ENCODE measurements at regions not wholly inside any gene's neighbourhood (a gene's known extent, or its start where the extent isn't known, plus 50 kb on each side); places are given as distances from the start of the nearest gene placed in this dataset.
A peak's percentile ranks its signal among the peaks of the same experiment; 100 is the strongest.

DNA sequence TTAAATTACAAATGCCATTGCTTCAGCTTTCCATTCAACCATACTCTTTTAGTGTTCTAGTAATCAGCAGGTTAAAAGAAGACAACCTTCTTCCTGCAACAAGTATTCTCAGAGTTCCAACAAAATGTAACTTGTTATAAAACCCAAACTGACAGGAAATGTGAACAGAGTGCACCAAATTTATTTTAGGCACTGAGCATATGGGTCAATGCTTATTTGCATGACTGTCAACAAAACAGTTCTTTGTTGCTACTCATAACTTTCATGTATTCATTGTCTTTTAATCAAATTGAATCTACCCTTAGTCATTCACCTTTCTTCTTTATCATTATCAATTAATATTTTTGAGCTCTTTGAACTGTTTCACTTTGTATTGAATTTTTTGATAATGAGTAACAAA lies 554.1 kb downstream of the DACH1 start:
- H3K9me3 ChIP-seq (ENCODE audit: low read length) = no peaks in the 10 kb centered on the region
- no peaks in the 10 kb centered on the region for H3K36me3 ChIP-seq (ENCODE audit: low read depth, low read length)
- H3K4me2 ChIP-seq (ENCODE audit: low read length) = no peak overlapping the region
- H2AFZ ChIP-seq (ENCODE audit: low read length) = no peak overlapping the region
- ATAC-seq (no peak), DNase-seq (no peak)
- BruUV-seq (replicated peaks) = no TSS peak
- H3K9ac ChIP-seq (ENCODE audit: low read length) = no peak overlapping the region
- no peaks in the 10 kb centered on the region for H3F3A ChIP-seq (ENCODE audit: low read length, unreplicated experiment)
- no peaks in the 10 kb centered on the region for H3K27me3 ChIP-seq (ENCODE audit: low read length)
- ChIA-PET CTCF (no interaction called here), POLR2A (ENCODE audit: unreplicated experiment) (no interaction called here)
- no peaks in the 10 kb centered on the region for H3K9me2 ChIP-seq (replicated peaks; ENCODE audit: low read length)
- intact Hi-C loops (cut with micrococcal nuclease) = no loop called here
- no peaks in the 10 kb centered on the region for H4K20me1 ChIP-seq (ENCODE audit: low read length)
- H3K4me3 ChIP-seq (ENCODE audit: low read length) = no peak overlapping the region
- no peaks in the 10 kb centered on the region for H3K79me2 ChIP-seq (ENCODE audit: low read length)
- no peak for TF ChIP-seq EZH2 (IDR thresholded peaks at IDR 0.05; ENCODE audit: low read length, unreplicated experiment)
- no peak for TF ChIP-seq EZH2phosphoT487 (IDR thresholded peaks at IDR 0.05; ENCODE audit: borderline replicate concordance, low read length)
- TF ChIP-seq, protein P1, sequence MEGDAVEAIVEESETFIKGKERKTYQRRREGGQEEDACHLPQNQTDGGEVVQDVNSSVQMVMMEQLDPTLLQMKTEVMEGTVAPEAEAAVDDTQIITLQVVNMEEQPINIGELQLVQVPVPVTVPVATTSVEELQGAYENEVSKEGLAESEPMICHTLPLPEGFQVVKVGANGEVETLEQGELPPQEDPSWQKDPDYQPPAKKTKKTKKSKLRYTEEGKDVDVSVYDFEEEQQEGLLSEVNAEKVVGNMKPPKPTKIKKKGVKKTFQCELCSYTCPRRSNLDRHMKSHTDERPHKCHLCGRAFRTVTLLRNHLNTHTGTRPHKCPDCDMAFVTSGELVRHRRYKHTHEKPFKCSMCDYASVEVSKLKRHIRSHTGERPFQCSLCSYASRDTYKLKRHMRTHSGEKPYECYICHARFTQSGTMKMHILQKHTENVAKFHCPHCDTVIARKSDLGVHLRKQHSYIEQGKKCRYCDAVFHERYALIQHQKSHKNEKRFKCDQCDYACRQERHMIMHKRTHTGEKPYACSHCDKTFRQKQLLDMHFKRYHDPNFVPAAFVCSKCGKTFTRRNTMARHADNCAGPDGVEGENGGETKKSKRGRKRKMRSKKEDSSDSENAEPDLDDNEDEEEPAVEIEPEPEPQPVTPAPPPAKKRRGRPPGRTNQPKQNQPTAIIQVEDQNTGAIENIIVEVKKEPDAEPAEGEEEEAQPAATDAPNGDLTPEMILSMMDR (conservative IDR thresholded peaks at IDR 0.05; ENCODE audit: low read depth, low read length) = no peak
- H3K4me1 ChIP-seq (ENCODE audit: insufficient read depth, low read length) = no peaks in the 10 kb centered on the region
- H3K27ac ChIP-seq (ENCODE audit: low read length) = no peak overlapping the region

DNA sequence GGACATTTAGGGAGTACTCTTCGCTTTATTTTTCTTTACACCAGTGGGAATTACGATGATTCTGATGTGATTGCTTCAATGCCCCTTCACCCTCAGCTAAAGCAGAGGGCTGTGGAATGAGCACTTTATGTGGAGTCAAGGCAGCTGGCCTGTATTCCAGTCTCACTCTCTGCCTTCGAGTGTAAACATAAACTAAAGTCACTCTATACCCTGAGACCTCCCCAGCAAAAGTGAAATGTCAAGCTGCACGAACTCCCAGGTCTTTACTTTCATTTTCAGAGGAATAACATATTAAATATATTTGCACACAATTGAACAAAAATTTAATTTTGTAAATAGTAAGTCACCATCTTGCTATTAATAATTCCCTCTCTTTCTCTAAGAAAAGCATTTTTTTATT lies 557.1 kb downstream of the DACH1 start:
- no peak for DNase-seq
- intact Hi-C loops (cut with micrococcal nuclease) = loop anchor here (5.0 to 10.0 kb wide), 2 partner anchors 167 to 585 kb away; no protein-coding TSS in a partner anchor
- TF ChIP-seq EZH2 (IDR thresholded peaks at IDR 0.05; ENCODE audit: low read length, unreplicated experiment) (no peak), EZH2phosphoT487 (IDR thresholded peaks at IDR 0.05; ENCODE audit: borderline replicate concordance, low read length) (no peak)
- TF ChIP-seq, protein P1 (conservative IDR thresholded peaks at IDR 0.05; ENCODE audit: low read depth, low read length) = no peak

DNA sequence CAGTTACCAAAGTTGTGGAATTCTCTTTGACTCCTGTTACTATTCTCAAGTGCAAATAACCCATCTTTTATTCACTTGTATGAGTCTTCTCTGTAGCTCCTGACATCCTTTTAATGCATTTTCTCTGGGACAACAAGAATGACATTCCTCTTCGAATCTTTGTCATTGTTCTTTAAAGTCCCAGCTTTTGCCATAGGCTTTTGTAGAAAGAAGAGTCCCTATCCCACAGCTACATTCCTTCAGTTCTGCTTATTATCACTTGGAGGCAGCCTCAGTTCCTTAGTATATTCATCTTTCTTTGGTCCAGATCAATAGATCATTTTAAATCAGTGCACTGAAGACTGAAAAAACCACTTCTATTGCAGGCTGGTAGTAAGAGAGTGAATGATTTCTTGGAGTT lies 560.2 kb downstream of the DACH1 start:
- BruUV-seq (replicated peaks) = no TSS peak
- Histone ChIP-seq H3K4me1 (ENCODE audit: insufficient read depth, low read length) (no peaks in the 10 kb centered on the region), H3K36me3 (ENCODE audit: low read depth, low read length) (no peaks in the 10 kb centered on the region), H4K20me1 (ENCODE audit: low read length) (no peaks in the 10 kb centered on the region), H2AFZ (ENCODE audit: low read length) (no peak overlapping the region), H3K9ac (ENCODE audit: low read length) (no peak overlapping the region), H3K4me3 (ENCODE audit: low read length) (no peak overlapping the region), H3K27ac (ENCODE audit: low read length) (no peak overlapping the region), H3K4me2 (ENCODE audit: low read length) (no peak overlapping the region), H3K27me3 (ENCODE audit: low read length) (no peaks in the 10 kb centered on the region), H3F3A (ENCODE audit: low read length, unreplicated experiment) (no peaks in the 10 kb centered on the region), H3K9me3 (ENCODE audit: low read length) (no peaks in the 10 kb centered on the region), H3K79me2 (ENCODE audit: low read length) (no peaks in the 10 kb centered on the region), H3K9me2 (replicated peaks; ENCODE audit: low read length) (no peaks in the 10 kb centered on the region)
- DNase-seq (no peak), ATAC-seq (no peak)
- TF ChIP-seq EZH2 (IDR thresholded peaks at IDR 0.05; ENCODE audit: low read length, unreplicated experiment) (no peak), EZH2phosphoT487 (IDR thresholded peaks at IDR 0.05; ENCODE audit: borderline replicate concordance, low read length) (no peak)
- TF ChIP-seq, protein P1 (conservative IDR thresholded peaks at IDR 0.05; ENCODE audit: low read depth, low read length) = no peak
- CTCF ChIA-PET = no interaction called here
- intact Hi-C loops (cut with micrococcal nuclease) = loop anchor here (5.0 to 10.0 kb wide), 2 partner anchors 170 to 582 kb away; no protein-coding TSS in a partner anchor
- POLR2A ChIA-PET (ENCODE audit: unreplicated experiment) = no interaction called here

More for the DNA sequence above, 557.1 kb downstream of the DACH1 start:
- Histone ChIP-seq H3K4me1 (ENCODE audit: insufficient read depth, low read length) (no peaks in the 10 kb centered on the region), H3F3A (ENCODE audit: low read length, unreplicated experiment) (no peaks in the 10 kb centered on the region), H3K4me3 (ENCODE audit: low read length) (no peak overlapping the region), H3K36me3 (ENCODE audit: low read depth, low read length) (no peaks in the 10 kb centered on the region), H3K79me2 (ENCODE audit: low read length) (no peaks in the 10 kb centered on the region), H3K9me3 (ENCODE audit: low read length) (no peaks in the 10 kb centered on the region), H3K9me2 (replicated peaks; ENCODE audit: low read length) (no peaks in the 10 kb centered on the region), H3K4me2 (ENCODE audit: low read length) (peak overlapping the region; percentile 53), H3K27me3 (ENCODE audit: low read length) (no peaks in the 10 kb centered on the region), H3K9ac (ENCODE audit: low read length) (no peak overlapping the region), H3K27ac (ENCODE audit: low read length) (no peak overlapping the region), H2AFZ (ENCODE audit: low read length) (0 out of 2 replicates have a peak overlapping the region, but pooled peaks have one; percentile 18), H4K20me1 (ENCODE audit: low read length) (no peaks in the 10 kb centered on the region)
- no TSS peak for BruUV-seq (replicated peaks)
- no peak for ATAC-seq
- ChIA-PET CTCF (no interaction called here), POLR2A (ENCODE audit: unreplicated experiment) (no interaction called here)
